Erythroblast (primary cell): ENCODE measurements at regions not wholly inside any gene's neighbourhood (a gene's known extent, or its start where the extent isn't known, plus 50 kb on each side); places are given as distances from the start of the nearest gene placed in this dataset.

ENCODE experiments used
- DNase-seq, 2 experiments: peaks; one replicate each; lab custom pipeline; 2025; lab: John Stamatoyannopoulos, UW
- GATA1 ChIP-seq: IDR thresholded peaks from 2 replicates; pipeline ENCODE4 v1.6.1; 2011; ENCODE audit warnings: low read depth, mild to moderate bottlenecking, control low read depth, low read length, moderate library complexity
- POLR2A ChIP-seq: IDR thresholded peaks from 2 replicates; pipeline ENCODE4 v1.6.1; 2011; ENCODE audit warnings: mild to moderate bottlenecking, low read length

DNA sequence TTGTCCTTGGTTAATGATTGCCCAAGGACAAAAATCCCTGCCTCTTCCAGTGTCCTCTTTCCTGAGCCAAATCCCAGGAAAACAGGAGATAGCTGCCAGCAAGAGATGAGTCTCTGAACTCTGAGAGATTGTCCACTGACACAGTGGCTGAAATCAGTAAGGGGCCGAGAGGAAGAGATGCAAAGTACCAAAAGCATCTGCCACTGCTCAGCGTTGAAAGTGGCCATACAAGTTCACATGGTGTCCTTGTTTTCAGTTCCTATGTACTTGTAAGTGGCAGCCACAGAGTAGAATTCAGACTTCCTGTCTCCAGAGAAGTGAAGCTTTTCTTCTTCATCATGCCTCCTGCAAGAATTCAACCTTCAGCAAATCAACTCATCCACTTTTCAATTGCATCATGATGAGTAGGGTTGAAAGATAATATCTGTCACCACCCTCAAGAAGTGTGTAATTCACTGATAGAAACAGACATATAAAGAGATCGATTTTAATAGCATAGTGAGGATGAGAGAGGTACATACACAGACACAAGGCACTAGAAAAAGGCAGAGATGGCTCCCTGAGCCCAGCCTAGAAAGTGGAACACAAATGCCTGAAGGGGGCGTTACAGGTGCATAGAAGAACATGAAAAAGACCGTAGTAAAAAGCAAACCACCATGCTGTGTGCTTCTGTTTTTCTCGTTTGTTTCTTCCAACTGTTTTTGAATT is 185.8 kb downstream of the MRPL39 start:
- DNase-seq: peak; percentile 20 to 32
- TF ChIP-seq GATA1 (no peak), POLR2A (no peak)

- DNase-seq: no peak
- TF ChIP-seq POLR2A: no peak
- TF ChIP-seq GATA1: no peak
Observed at GRCh38 chr21:25420831-25421230, 186.4 kb downstream of the MRPL39 start.

- no peak for TF ChIP-seq POLR2A
- TF ChIP-seq GATA1: no peak
- DNase-seq: no peak
Observed at GRCh38 chr21:25416669-25417068, 190.6 kb downstream of the MRPL39 start.

GRCh38 chr21:25412100-25412499 is 195.2 kb downstream of the MRPL39 start:
- DNase-seq: no peak
- no peak for TF ChIP-seq POLR2A
- TF ChIP-seq GATA1: no peak

- DNase-seq: no peak
- no peak for TF ChIP-seq POLR2A
- TF ChIP-seq GATA1: no peak
Observed at GRCh38 chr21:25409978-25410377, 197.3 kb downstream of the MRPL39 start.

DNA sequence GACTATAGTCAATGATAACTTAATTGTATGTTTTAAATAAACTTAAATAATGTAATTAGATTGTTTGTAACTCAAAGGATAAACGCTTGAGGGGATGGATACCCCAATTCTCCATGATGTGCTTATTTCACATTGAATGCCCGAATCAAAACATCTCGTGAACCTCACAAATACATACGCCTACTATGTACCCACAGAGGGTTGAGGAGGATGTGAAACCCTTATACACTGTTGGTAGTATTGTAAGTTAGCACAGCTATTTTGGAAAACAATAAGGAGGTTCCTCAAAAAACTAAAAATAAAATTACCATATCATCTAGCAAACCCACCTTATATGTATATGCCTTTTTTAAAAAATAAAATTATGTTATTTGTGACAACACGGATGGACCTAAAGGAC is 198.6 kb downstream of the MRPL39 start:
- no peak for DNase-seq
- TF ChIP-seq POLR2A (no peak), GATA1 (no peak)

DNA sequence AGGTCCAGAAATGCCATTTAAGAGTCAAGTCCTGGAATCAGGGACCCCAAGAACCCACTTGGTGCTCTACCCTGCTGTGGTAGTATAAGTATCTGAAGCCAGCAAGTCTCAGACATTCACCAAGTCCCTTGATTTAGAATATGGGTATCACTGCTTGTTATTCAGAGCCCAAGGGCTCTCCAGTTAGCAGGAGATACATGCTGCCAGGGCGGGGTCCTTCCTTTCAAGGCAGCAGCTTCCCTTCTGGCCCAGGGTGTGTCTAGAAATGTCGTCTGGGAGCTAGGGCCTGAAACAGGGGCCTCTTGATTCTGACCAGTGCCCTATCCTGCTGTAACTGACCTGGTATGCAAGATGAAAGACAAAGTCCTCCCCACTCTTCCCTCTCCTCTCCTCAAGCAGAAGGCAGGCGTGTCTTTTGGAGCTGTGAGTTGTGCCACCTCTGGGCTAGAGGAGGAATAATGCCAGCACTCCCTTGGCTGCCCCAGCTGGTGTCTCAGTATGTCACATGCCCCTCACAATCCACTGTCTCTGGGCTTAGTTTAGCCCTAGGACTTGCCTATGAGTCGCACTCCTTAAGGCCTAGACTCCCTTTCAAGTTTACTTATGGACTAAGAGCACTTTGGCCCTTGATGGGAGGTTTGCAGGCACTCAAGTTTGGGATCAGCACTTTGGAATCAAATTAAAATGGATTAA is 200.2 kb downstream of the MRPL39 start:
- no peak for TF ChIP-seq POLR2A
- TF ChIP-seq GATA1: no peak

DNA sequence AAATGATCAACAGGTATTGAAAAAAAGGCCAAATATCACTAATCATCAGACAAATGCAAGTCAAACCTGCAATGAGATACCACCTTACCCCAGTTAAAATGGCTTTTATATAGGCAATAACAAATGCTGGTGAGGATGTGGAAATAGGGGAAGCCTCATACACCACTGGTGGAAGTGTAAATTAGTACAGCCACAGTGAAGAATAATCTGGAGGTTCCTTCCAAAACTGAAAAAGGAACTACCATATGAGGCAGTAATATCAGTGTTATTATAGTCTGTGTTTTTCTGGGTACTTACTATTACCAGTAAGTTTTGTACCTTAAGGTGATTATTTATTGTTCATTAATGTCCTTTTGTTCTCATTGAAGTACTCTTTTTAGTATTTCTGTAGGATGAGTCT is 201.3 kb downstream of the MRPL39 start:
- DNase-seq: no peak
- TF ChIP-seq GATA1 (no peak), POLR2A (no peak)

More for the DNA sequence above, 200.2 kb downstream of the MRPL39 start:
- DNase-seq: no peak

DNA sequence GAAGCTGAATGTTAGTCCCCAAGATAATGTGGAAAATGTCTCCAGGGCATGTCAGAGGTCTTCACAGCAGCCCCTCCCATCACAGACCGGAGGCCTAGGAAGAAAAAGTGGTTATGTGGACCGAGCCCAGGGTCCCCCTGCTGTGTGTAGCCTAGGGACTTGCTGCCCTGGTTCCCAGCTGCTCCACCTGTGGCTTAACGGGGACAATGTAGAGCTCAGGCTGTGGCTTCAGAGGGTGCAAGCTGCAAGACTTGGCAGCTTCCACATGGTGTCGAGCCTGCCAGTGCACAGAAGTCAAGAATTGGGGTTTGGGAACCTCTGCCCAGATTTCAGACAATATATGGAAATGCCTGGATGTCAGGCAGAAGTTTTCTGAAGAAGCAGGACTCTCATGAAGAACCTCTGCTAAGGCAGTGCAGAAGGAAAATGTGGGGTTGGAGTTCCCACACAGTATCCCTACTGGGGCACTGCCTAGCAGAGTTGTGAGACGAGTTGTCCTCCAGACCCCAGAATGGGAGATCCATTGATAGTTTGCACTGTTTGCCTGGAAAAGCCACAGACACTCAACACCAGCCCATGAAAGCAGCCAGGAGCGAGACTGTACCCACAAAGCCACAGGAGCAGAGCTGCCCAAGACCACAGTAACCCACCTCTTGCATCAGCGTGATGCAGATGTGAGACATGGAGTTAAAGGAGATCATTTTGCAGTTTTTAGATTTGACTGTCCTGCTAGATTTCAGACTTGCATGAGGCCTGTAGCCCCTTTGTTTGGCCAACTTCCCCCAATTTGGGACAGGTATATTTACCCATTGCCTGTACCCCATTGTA is 204.9 kb downstream of the MRPL39 start:
- TF ChIP-seq POLR2A: no peak
- no peak for DNase-seq

DNA sequence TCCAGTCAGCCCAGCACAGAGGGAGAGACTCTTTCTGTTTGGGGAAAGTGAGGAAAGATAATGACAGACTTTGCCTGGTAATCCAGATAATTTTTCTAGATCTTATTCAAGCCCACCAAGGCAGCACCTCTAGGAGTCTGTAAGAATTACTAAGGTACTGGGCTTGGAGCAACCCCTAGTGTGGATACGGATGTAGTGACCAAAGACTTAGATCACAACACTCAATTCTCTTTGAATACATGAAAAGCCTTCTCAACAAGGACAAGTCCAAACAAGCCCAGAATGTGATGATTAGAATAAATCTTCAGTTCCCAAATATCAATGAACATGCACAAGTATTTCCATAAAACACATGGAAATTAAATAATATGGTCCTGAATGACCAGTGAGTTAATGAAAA is 206.9 kb downstream of the MRPL39 start:
- TF ChIP-seq POLR2A (no peak), GATA1 (no peak)
- no peak for DNase-seq

DNA sequence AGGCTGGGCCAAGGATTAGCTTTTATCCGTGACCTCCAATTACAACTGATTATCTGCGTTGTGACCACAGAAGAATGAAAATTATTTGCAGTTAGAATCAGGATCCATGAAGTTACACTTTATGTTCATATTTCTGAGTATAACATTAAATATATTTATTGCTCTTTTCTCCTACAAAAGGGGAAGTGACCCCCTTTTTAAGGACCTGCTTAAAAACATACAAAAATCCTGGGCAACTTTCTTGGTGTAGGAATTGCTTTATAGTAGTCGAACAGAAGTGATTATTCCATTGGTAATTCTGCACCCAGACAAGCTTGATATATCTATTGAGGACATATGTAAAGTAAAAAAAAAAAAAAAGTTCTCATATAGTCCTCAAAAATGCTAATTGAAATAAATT is 208.7 kb downstream of the MRPL39 start:
- no peak for DNase-seq
- no peak for TF ChIP-seq GATA1
- TF ChIP-seq POLR2A: no peak

- no peak for TF ChIP-seq POLR2A
- DNase-seq: no peak
Observed at GRCh38 chr21:25396135-25396711, 211.1 kb downstream of the MRPL39 start.

- TF ChIP-seq GATA1: no peak
- TF ChIP-seq POLR2A: no peak
- DNase-seq: no peak
Observed at GRCh38 chr21:25391777-25392176, 215.5 kb downstream of the MRPL39 start.

DNA sequence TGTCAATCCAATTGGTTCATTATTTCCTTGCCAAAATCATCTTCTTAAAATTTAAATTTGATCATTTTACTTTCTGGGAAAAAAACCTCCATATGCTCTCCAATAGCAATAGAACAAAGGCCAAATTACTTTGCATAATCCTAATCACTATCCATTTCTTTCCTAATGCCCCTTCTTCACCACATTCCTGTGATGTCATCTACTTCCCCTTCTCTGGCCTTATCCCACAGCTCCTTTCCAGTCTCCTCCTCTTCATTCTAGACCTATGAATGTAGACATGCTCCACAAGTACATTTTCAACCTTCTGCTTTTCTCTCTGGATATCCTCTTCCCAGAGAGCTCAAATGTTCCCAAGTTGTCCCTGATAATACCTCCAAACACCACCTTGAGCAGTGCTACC is 216.6 kb downstream of the MRPL39 start:
- DNase-seq: no peak
- TF ChIP-seq POLR2A (no peak), GATA1 (no peak)
